ENCODE measurements at regions not wholly inside any gene's neighbourhood (a gene's known extent, or its start where the extent isn't known, plus 50 kb on each side); places are given as distances from the start of the nearest gene placed in this dataset.

DNA sequence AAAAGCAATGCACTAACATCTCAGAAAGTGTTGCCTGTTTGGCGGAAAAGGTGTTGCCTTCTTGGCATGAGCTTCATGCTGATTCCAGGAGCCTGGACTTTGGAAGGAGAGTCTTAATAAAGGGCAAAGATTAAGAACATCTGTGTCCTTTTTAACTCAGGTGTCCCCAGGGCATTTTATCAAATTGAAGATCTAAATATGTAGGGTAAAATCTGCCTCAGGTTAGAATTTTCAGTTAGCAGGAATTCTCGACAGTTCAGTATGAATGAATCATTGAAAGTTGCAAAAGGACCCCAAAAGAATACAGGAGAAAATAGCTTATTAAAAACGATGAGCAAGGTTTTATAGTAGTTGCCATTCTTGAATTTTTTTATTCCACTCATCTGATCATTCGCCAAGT, 325.2 kb downstream of the SUCLA2 start:
- TF ChIP-seq, protein P1, sequence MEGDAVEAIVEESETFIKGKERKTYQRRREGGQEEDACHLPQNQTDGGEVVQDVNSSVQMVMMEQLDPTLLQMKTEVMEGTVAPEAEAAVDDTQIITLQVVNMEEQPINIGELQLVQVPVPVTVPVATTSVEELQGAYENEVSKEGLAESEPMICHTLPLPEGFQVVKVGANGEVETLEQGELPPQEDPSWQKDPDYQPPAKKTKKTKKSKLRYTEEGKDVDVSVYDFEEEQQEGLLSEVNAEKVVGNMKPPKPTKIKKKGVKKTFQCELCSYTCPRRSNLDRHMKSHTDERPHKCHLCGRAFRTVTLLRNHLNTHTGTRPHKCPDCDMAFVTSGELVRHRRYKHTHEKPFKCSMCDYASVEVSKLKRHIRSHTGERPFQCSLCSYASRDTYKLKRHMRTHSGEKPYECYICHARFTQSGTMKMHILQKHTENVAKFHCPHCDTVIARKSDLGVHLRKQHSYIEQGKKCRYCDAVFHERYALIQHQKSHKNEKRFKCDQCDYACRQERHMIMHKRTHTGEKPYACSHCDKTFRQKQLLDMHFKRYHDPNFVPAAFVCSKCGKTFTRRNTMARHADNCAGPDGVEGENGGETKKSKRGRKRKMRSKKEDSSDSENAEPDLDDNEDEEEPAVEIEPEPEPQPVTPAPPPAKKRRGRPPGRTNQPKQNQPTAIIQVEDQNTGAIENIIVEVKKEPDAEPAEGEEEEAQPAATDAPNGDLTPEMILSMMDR (conservative IDR thresholded peaks at IDR 0.05; ENCODE audit: low read depth, low read length): no peak
- TF ChIP-seq CEBPB (IDR thresholded peaks at IDR 0.05; ENCODE audit: low read depth, low read length): no peak
- no peak for TF ChIP-seq POLR2A (IDR thresholded peaks at IDR 0.05; ENCODE audit: low read depth, low read length)
- TF ChIP-seq BHLHE40 (IDR thresholded peaks at IDR 0.05; ENCODE audit: low read depth, low read length): no peak
- TF ChIP-seq, protein P2, sequence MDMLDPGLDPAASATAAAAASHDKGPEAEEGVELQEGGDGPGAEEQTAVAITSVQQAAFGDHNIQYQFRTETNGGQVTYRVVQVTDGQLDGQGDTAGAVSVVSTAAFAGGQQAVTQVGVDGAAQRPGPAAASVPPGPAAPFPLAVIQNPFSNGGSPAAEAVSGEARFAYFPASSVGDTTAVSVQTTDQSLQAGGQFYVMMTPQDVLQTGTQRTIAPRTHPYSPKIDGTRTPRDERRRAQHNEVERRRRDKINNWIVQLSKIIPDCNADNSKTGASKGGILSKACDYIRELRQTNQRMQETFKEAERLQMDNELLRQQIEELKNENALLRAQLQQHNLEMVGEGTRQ (IDR thresholded peaks at IDR 0.05; ENCODE audit: low read depth, low read length): no peak
- TF ChIP-seq MXI1 (IDR thresholded peaks at IDR 0.05; ENCODE audit: borderline replicate concordance, low read depth, low read length): no peak
- no peak for TF ChIP-seq FOS (IDR thresholded peaks at IDR 0.05; ENCODE audit: low read depth, low read length)
- TF ChIP-seq, protein P3, sequence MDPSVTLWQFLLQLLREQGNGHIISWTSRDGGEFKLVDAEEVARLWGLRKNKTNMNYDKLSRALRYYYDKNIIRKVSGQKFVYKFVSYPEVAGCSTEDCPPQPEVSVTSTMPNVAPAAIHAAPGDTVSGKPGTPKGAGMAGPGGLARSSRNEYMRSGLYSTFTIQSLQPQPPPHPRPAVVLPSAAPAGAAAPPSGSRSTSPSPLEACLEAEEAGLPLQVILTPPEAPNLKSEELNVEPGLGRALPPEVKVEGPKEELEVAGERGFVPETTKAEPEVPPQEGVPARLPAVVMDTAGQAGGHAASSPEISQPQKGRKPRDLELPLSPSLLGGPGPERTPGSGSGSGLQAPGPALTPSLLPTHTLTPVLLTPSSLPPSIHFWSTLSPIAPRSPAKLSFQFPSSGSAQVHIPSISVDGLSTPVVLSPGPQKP (IDR thresholded peaks at IDR 0.05; ENCODE audit: borderline replicate concordance, low read depth, low read length): no peak
- no peak for TF ChIP-seq NFE2L2 (IDR thresholded peaks at IDR 0.05; ENCODE audit: low read depth, low read length)
